ENCODE measurements at regions not wholly inside any gene's neighbourhood (a gene's known extent, or its start where the extent isn't known, plus 50 kb on each side); places are given as distances from the start of the nearest gene placed in this dataset.
"Not testable (repeated sequence)": the region's sequence is repeated elsewhere in the genome, so short reads cannot be mapped to it uniquely, and the experiment has no call there.

- no peak overlapping the region for H3K4me2 ChIP-seq (ENCODE audit: extremely low read depth, insufficient read depth, low read length)
- no peak overlapping the region for H3K9ac ChIP-seq (ENCODE audit: insufficient read depth, low read length)
- no peaks in the 10 kb centered on the region for H3K27me3 ChIP-seq (ENCODE audit: control insufficient read depth, insufficient read depth, low read length)
- no peak for DNase-seq (ENCODE audit: low read depth in 2 of 2)
- H4K20me1 ChIP-seq (ENCODE audit: control insufficient read depth, extremely low read depth, insufficient read depth, low read length): no peaks in the 10 kb centered on the region
- TF ChIP-seq EZH2 (IDR thresholded peaks at IDR 0.05; ENCODE audit: low read length, missing control alignments): no peak
- no peak for TF ChIP-seq CTCF (conservative IDR thresholded peaks at IDR 0.05 in 1 of 2, IDR thresholded peaks at IDR 0.05 in 1 of 2; ENCODE audit: low read depth in 1 of 2, low read length in 2 of 2)
- no peaks in the 10 kb centered on the region for H3K9me3 ChIP-seq (ENCODE audit: control insufficient read depth, insufficient read depth, low read depth, low read length)
- H3K79me2 ChIP-seq (ENCODE audit: control insufficient read depth, insufficient read depth, low read length): no peaks in the 10 kb centered on the region
- H2AFZ ChIP-seq (ENCODE audit: low read length): no peak overlapping the region
- H3K4me3 ChIP-seq (replicated peaks in 1 of 4; ENCODE audit: control extremely low read depth in 1 of 4, insufficient read depth in 1 of 4, low read depth in 3 of 4, low read length in 4 of 4): no peak overlapping the region
- H3K4me1 ChIP-seq (ENCODE audit: control insufficient read depth, extremely low read depth, insufficient read depth, low read length): no peaks in the 10 kb centered on the region
- H3K27ac ChIP-seq (ENCODE audit: insufficient read depth, low read length): no peak overlapping the region
- H3K36me3 ChIP-seq (ENCODE audit: control insufficient read depth, insufficient read depth, low read length): no peaks in the 10 kb centered on the region
Observed at GRCh38 chr2:226536410-226536809, 263.2 kb downstream of the IRS1 start.

GRCh38 chr2:226532976-226533375 is 266.6 kb downstream of the IRS1 start:
- not testable (repeated sequence) for H3K27me3 ChIP-seq (ENCODE audit: control insufficient read depth, insufficient read depth, low read length); H2AFZ ChIP-seq (ENCODE audit: low read length); H3K4me2 ChIP-seq (ENCODE audit: extremely low read depth, insufficient read depth, low read length); H3K27ac ChIP-seq (ENCODE audit: insufficient read depth, low read length); H4K20me1 ChIP-seq (ENCODE audit: control insufficient read depth, extremely low read depth, insufficient read depth, low read length); H3K9me3 ChIP-seq (ENCODE audit: control insufficient read depth, insufficient read depth, low read depth, low read length); H3K9ac ChIP-seq (ENCODE audit: insufficient read depth, low read length); H3K4me1 ChIP-seq (ENCODE audit: control insufficient read depth, extremely low read depth, insufficient read depth, low read length); H3K79me2 ChIP-seq (ENCODE audit: control insufficient read depth, insufficient read depth, low read length); H3K4me3 ChIP-seq (replicated peaks in 1 of 4; ENCODE audit: control extremely low read depth in 1 of 4, insufficient read depth in 1 of 4, low read depth in 3 of 4, low read length in 4 of 4); DNase-seq (ENCODE audit: low read depth in 2 of 2); H3K36me3 ChIP-seq (ENCODE audit: control insufficient read depth, insufficient read depth, low read length)

GRCh38 chr2:226531061-226531810 is 268.4 kb downstream of the IRS1 start:
- peak in 1 of 2 donors; percentile 79 for DNase-seq (ENCODE audit: low read depth in 2 of 2)
- H3K79me2 ChIP-seq (ENCODE audit: control insufficient read depth, insufficient read depth, low read length): no peaks in the 10 kb centered on the region

More at GRCh38 chr2:226531061-226531810, 268.4 kb downstream of the IRS1 start:
- Histone ChIP-seq H4K20me1 (ENCODE audit: control insufficient read depth, extremely low read depth, insufficient read depth, low read length) (no peaks in the 10 kb centered on the region), H3K36me3 (ENCODE audit: control insufficient read depth, insufficient read depth, low read length) (no peaks in the 10 kb centered on the region), H3K27me3 (ENCODE audit: control insufficient read depth, insufficient read depth, low read length) (no peaks in the 10 kb centered on the region), H3K9me3 (ENCODE audit: control insufficient read depth, insufficient read depth, low read depth, low read length) (no peaks in the 10 kb centered on the region), H3K4me2 (ENCODE audit: extremely low read depth, insufficient read depth, low read length) (no peak overlapping the region), H3K4me1 (ENCODE audit: control insufficient read depth, extremely low read depth, insufficient read depth, low read length) (no peaks in the 10 kb centered on the region), H2AFZ (ENCODE audit: low read length) (no peak overlapping the region), H3K4me3 (replicated peaks in 1 of 4; ENCODE audit: control extremely low read depth in 1 of 4, insufficient read depth in 1 of 4, low read depth in 3 of 4, low read length in 4 of 4) (no peak overlapping the region), H3K27ac (ENCODE audit: insufficient read depth, low read length) (no peak overlapping the region), H3K9ac (ENCODE audit: insufficient read depth, low read length) (no peak overlapping the region)
- TF ChIP-seq EZH2 (IDR thresholded peaks at IDR 0.05; ENCODE audit: low read length, missing control alignments) (no peak), CTCF (conservative IDR thresholded peaks at IDR 0.05 in 1 of 2, IDR thresholded peaks at IDR 0.05 in 1 of 2; ENCODE audit: low read depth in 1 of 2, low read length in 2 of 2) (no peak)
